ENCODE measurements at regions not wholly inside any gene's neighbourhood (a gene's known extent, or its start where the extent isn't known, plus 50 kb on each side); places are given as distances from the start of the nearest gene placed in this dataset.
"Not testable (repeated sequence)": the region's sequence is repeated elsewhere in the genome, so short reads cannot be mapped to it uniquely, and the experiment has no call there.

DNA sequence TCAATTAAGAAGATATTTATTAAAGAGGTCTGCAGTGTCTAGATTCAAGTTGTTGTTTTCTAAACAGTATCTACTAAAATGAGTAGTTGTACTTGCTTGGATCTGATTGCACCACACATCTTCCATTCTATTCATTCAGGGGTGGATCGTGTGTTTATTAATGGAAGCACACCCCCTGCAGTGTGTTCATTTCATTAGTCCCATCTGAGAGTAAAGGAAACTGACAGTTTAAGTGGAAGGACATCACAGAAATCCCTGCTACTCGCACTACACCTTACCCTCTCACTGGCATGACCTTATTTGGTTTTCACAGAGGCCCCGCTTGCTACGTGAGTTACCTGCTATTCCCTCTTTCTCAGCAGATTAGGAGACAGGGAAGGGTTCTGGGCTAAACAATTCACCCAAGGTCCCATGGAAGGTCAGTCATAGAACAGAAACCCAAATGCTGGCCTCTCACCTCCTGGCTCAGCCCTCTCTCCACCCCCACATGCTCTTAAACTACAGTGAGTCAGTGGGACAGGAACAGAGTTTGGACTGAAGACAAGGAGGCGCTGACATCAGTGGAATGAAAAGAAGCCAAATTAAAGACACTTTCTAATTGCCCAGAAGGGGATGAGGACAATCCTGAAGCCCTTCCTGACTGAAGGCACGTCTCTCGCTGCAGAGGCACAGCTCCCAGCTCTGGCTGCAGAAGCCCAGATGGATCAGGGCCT, 369.2 kb upstream of the NRP1 start:
- no peak for FAIRE-seq
- Histone ChIP-seq H3K4me3 (ENCODE audit: low read depth, low read length) (no peak overlapping the region), H3K36me3 (ENCODE audit: control insufficient read depth, insufficient read depth, low read length) (no peaks in the 10 kb centered on the region), H3K27me3 (ENCODE audit: control insufficient read depth, insufficient read depth, low read length) (no peaks in the 10 kb centered on the region)
- peak; percentile 74 for DNase-seq (ENCODE audit: low read depth)
- no peak for TF ChIP-seq CTCF (IDR thresholded peaks at IDR 0.05; ENCODE audit: insufficient read depth, low read length, severe bottlenecking)

- DNase-seq (ENCODE audit: low read depth), result no peak
- Histone ChIP-seq H3K36me3 (ENCODE audit: control insufficient read depth, insufficient read depth, low read length) (no peaks in the 10 kb centered on the region), H3K27me3 (ENCODE audit: control insufficient read depth, insufficient read depth, low read length) (no peaks in the 10 kb centered on the region), H3K4me3 (ENCODE audit: low read depth, low read length) (no peak overlapping the region)
- no peak for TF ChIP-seq CTCF (IDR thresholded peaks at IDR 0.05; ENCODE audit: insufficient read depth, low read length, severe bottlenecking)
- no peak for FAIRE-seq
Measured at GRCh38 chr10:33698033-33698432, 363.6 kb upstream of the NRP1 start.

GRCh38 chr10:33697016-33697415, 362.5 kb upstream of the NRP1 start:
- DNase-seq (ENCODE audit: low read depth) (peak; percentile 48), FAIRE-seq (no peak)
- H3K4me3 ChIP-seq (ENCODE audit: low read depth, low read length), result no peak overlapping the region
- no peaks in the 10 kb centered on the region for H3K36me3 ChIP-seq (ENCODE audit: control insufficient read depth, insufficient read depth, low read length)
- no peaks in the 10 kb centered on the region for H3K27me3 ChIP-seq (ENCODE audit: control insufficient read depth, insufficient read depth, low read length)
- no peak for TF ChIP-seq CTCF (IDR thresholded peaks at IDR 0.05; ENCODE audit: insufficient read depth, low read length, severe bottlenecking)

DNA sequence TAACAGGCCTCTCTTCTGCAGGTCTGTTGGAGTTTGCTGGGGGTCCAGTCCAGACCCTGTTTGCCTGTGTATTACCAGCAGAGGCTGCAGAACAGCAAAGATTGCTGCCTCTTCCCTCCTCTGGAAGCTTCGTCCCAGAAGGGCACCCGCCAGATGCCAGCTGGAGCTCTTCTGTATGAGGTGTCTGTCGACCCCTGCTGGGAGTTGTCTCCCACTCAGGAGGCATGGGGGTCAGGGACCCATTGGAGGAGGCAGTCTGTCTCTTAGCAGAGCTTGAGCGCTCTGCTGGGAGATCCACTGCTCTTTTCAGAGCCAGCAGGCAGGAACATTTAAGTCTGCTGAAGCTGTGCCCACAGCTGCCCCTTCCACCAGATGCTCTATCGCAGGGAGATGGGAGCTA, 361.1 kb upstream of the NRP1 start:
- FAIRE-seq (no peak), DNase-seq (ENCODE audit: low read depth) (no peak)
- H3K4me3 ChIP-seq (ENCODE audit: low read depth, low read length), result no peak overlapping the region
- H3K27me3 ChIP-seq (ENCODE audit: control insufficient read depth, insufficient read depth, low read length), result no peaks in the 10 kb centered on the region
- no peak for TF ChIP-seq CTCF (IDR thresholded peaks at IDR 0.05; ENCODE audit: insufficient read depth, low read length, severe bottlenecking)
- no peaks in the 10 kb centered on the region for H3K36me3 ChIP-seq (ENCODE audit: control insufficient read depth, insufficient read depth, low read length)

DNA sequence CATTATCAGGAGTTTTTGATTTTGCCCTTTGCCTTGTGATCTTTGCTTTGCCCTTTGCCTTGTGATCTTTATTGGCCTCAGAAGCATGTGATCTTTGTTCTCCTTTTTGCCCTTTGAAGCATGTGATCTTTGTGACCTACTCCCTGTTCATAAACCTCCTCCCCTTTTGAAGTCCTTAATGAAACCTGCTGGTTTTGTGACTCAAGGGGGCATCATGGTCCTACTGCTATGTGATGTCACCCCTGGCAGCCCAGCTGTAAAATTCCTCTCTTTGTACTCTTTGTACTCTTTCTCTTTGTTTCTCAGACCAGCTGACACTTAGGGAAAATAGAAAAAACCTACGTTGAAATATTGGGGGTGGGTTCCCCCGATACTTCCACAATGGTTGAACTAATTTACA, 356.1 kb upstream of the NRP1 start:
- not testable (repeated sequence) for H3K4me3 ChIP-seq (ENCODE audit: low read depth, low read length); FAIRE-seq

GRCh38 chr10:33688506-33688905, 354.0 kb upstream of the NRP1 start:
- FAIRE-seq (no peak), DNase-seq (ENCODE audit: low read depth) (no peak)
- no peak for TF ChIP-seq CTCF (IDR thresholded peaks at IDR 0.05; ENCODE audit: insufficient read depth, low read length, severe bottlenecking)

More for the DNA sequence above, 356.1 kb upstream of the NRP1 start:
- H3K36me3 ChIP-seq (ENCODE audit: control insufficient read depth, insufficient read depth, low read length); H3K27me3 ChIP-seq (ENCODE audit: control insufficient read depth, insufficient read depth, low read length); DNase-seq (ENCODE audit: low read depth): not testable (repeated sequence)

More at GRCh38 chr10:33688506-33688905, 354.0 kb upstream of the NRP1 start:
- Histone ChIP-seq H3K36me3 (ENCODE audit: control insufficient read depth, insufficient read depth, low read length) (no peaks in the 10 kb centered on the region), H3K4me3 (ENCODE audit: low read depth, low read length) (no peak overlapping the region), H3K27me3 (ENCODE audit: control insufficient read depth, insufficient read depth, low read length) (no peaks in the 10 kb centered on the region)
